Natural killer cell (primary cell): ENCODE measurements at regions not wholly inside any gene's neighbourhood (a gene's known extent, or its start where the extent isn't known, plus 50 kb on each side); places are given as distances from the start of the nearest gene placed in this dataset.

Experiments used
- ATAC-seq, 3 donors: fragments of 150-1000 bp in 2 of 3; fragments of 200-7000 bp in 1 of 3; cut with Tn5 transposase; 1 replicate in 1 of 3; 2 replicates in 2 of 3; pipeline ENCODE4 v1.10.0; 2021; ENCODE audit warnings: mild to moderate bottlenecking in 2 of 3, moderate library complexity in 2 of 3
- DNase-seq, 2 donors: peaks; one replicate each; pipeline versions ENCODE4 v3.0.0 to v3.0.0-alpha.2; 2013 to 2021; ENCODE audit warnings: mixed read lengths in 1 of 2
- H3K27ac ChIP-seq: one replicate; pipeline ENCODE4 v1.5.1; 2013; ENCODE audit warnings: mild to moderate bottlenecking, low read length
- H3K27me3 ChIP-seq: one replicate; pipeline ENCODE4 v1.6.1; 2013; ENCODE audit warnings: low read length; ENCODE audit not compliant: control insufficient read depth, insufficient read depth
- H3K36me3 ChIP-seq: one replicate; pipeline ENCODE4 v1.6.1; 2013; ENCODE audit warnings: low read length; ENCODE audit not compliant: control insufficient read depth, insufficient read depth
- H3K4me1 ChIP-seq: one replicate; pipeline ENCODE4 v1.6.1; 2013; ENCODE audit warnings: low read length; ENCODE audit not compliant: control insufficient read depth, insufficient read depth
- H3K4me3 ChIP-seq: one replicate; pipeline ENCODE4 v1.5.1; 2013; ENCODE audit warnings: low read length
- H3K9me3 ChIP-seq: one replicate; pipeline ENCODE4 v1.6.1; 2013; ENCODE audit warnings: low read length; ENCODE audit not compliant: control insufficient read depth, insufficient read depth
- H3K27ac Mint-ChIP-seq, 2 donors: one replicate each; pipeline ENCODE4 v1.8.0; 2022; ENCODE audit warnings: mild to moderate bottlenecking in 2 of 2, mixed read lengths in 2 of 2, moderate library complexity in 1 of 2
- H3K27me3 Mint-ChIP-seq, 2 donors: one replicate each; pipeline ENCODE4 v1.8.0; 2022; ENCODE audit warnings: low read depth in 2 of 2, mixed read lengths in 2 of 2
- H3K36me3 Mint-ChIP-seq: one replicate; pipeline ENCODE4 v1.8.0; 2022; ENCODE audit warnings: mixed read lengths
- H3K4me1 Mint-ChIP-seq, 2 donors: one replicate each; pipeline ENCODE4 v1.8.0; 2022; ENCODE audit warnings: mixed read lengths in 2 of 2
- H3K4me3 Mint-ChIP-seq: one replicate; pipeline ENCODE4 v1.8.0; 2022; ENCODE audit warnings: mild to moderate bottlenecking, moderate library complexity, mixed read lengths
- H3K9me3 Mint-ChIP-seq, 2 donors: one replicate each; pipeline ENCODE4 v1.8.0; 2022; ENCODE audit warnings: mixed read lengths in 2 of 2
- CTCF ChIP-seq: fragments of 200-600 bp; IDR thresholded peaks from one replicate; pipeline ENCODE4 v1.8.0; 2022; ENCODE audit warnings: antibody characterized with exemption
- WGBS: methylation state at CpG from one replicate; pipeline ENCODE4 v1.1.7; 2013; ENCODE audit warnings: missing lambda C conversion rate; ENCODE audit not compliant: insufficient coverage; 5-methylcytosine and 5-hydroxymethylcytosine counted together
- intact Hi-C: fragments of 100-400 bp; cut with micrococcal nuclease; formaldehyde crosslinking; loops from one replicate; pipeline ENCODE4 v1.14.2; 2022

- TF ChIP-seq CTCF, result no peak
- no peaks in the 10 kb centered on the region for H3K4me1 Mint-ChIP-seq
- no peaks in the 10 kb centered on the region for H3K27me3 ChIP-seq
Measured at GRCh38 chr1:217049721-217050120, 326.5 kb upstream of the ESRRG start.

GRCh38 chr1:217049081-217049480 is 325.9 kb upstream of the ESRRG start:
- Histone ChIP-seq H3K27ac (no peak overlapping the region), H3K4me3 (no peak overlapping the region), H3K27me3 (no peaks in the 10 kb centered on the region), H3K4me1 (no peaks in the 10 kb centered on the region), H3K9me3 (no peaks in the 10 kb centered on the region), H3K36me3 (no peaks in the 10 kb centered on the region)
- Mint-ChIP-seq H3K9me3 (peaks cover 13 to 17% of the 10 kb centered on the region in 2 donors), H3K4me1 (no peaks in the 10 kb centered on the region), H3K36me3 (peaks cover 9% of the 10 kb centered on the region), H3K4me3 (no peak overlapping the region), H3K27ac (no peak overlapping the region), H3K27me3 (no peaks in the 10 kb centered on the region)
- no peak for ATAC-seq
- DNase-seq, result no peak
- no peak for TF ChIP-seq CTCF
- intact Hi-C loops, result no loop called here
- 91% methylated on average over 1 of the region's 1 CpG for WGBS

More at GRCh38 chr1:217049721-217050120, 326.5 kb upstream of the ESRRG start:
- Histone ChIP-seq H3K36me3 (no peaks in the 10 kb centered on the region), H3K4me1 (no peaks in the 10 kb centered on the region), H3K27ac (no peak overlapping the region), H3K4me3 (no peak overlapping the region), H3K9me3 (no peaks in the 10 kb centered on the region)
- peaks cover 13 to 17% of the 10 kb centered on the region in 2 donors for H3K9me3 Mint-ChIP-seq
- 72% methylated on average over 2 of the region's 2 CpGs for WGBS
- no peak overlapping the region for H3K4me3 Mint-ChIP-seq
- H3K27ac Mint-ChIP-seq, result no peak overlapping the region
- no peak for ATAC-seq
- no peak for DNase-seq
- H3K27me3 Mint-ChIP-seq, result no peaks in the 10 kb centered on the region
- intact Hi-C loops, result no loop called here
- peaks cover 9% of the 10 kb centered on the region for H3K36me3 Mint-ChIP-seq

- no peak overlapping the region for H3K27ac Mint-ChIP-seq
- TF ChIP-seq CTCF, result no peak
- no peak overlapping the region for H3K27ac ChIP-seq
- WGBS, result 70% methylated on average over 5 of the region's 5 CpGs
- H3K9me3 Mint-ChIP-seq, result peaks cover 13 to 17% of the 10 kb centered on the region in 2 donors
- no peak overlapping the region for H3K4me3 Mint-ChIP-seq
- DNase-seq (no peak), ATAC-seq (no peak)
- no peaks in the 10 kb centered on the region for H3K4me1 ChIP-seq
- no peaks in the 10 kb centered on the region for H3K4me1 Mint-ChIP-seq
- intact Hi-C loops, result no loop called here
- H3K36me3 Mint-ChIP-seq, result peaks cover 9% of the 10 kb centered on the region
- no peak overlapping the region for H3K4me3 ChIP-seq
- H3K27me3 Mint-ChIP-seq, result no peaks in the 10 kb centered on the region
- no peaks in the 10 kb centered on the region for H3K27me3 ChIP-seq
- no peaks in the 10 kb centered on the region for H3K36me3 ChIP-seq
- no peaks in the 10 kb centered on the region for H3K9me3 ChIP-seq
Measured at GRCh38 chr1:217048104-217048707, 325.0 kb upstream of the ESRRG start.
